ENCODE measurements at regions not wholly inside any gene's neighbourhood (a gene's known extent, or its start where the extent isn't known, plus 50 kb on each side); places are given as distances from the start of the nearest gene placed in this dataset.

- TF ChIP-seq NANOG (IDR thresholded peaks at IDR 0.05; ENCODE audit: borderline replicate concordance) = no peak
- TF ChIP-seq STAT1 (IDR thresholded peaks at IDR 0.05; ENCODE audit: unreplicated experiment) = no peak
- TF ChIP-seq CTCF (conservative IDR thresholded peaks at IDR 0.05; ENCODE audit: low read depth in 2 of 2) = no peak
Observed at GRCh38 chr11:116548256-116548655, 224.5 kb downstream of the BUD13 start (continued).

GRCh38 chr11:116547571-116547970 is 225.2 kb downstream of the BUD13 start:
- no peaks in the 10 kb centered on the region for H4K20me1 ChIP-seq (replicated peaks; ENCODE audit: insufficient read depth)
- no peak for TF ChIP-seq JUNB (IDR thresholded peaks at IDR 0.05; ENCODE audit: unreplicated experiment)
- no peak for TF ChIP-seq NANOG (IDR thresholded peaks at IDR 0.05; ENCODE audit: borderline replicate concordance)
- TF ChIP-seq STAT1 (IDR thresholded peaks at IDR 0.05; ENCODE audit: unreplicated experiment) = no peak
- 0 out of 4 replicates have a peak, but pooled peaks of 1 of the 2 experiments have one; percentile 7 for TF ChIP-seq CTCF (conservative IDR thresholded peaks at IDR 0.05; ENCODE audit: low read depth in 2 of 2)
- H3K36me3 ChIP-seq (ENCODE audit: insufficient read depth) = no peaks in the 10 kb centered on the region
- H3K36me3 Mint-ChIP-seq (ENCODE audit: low read depth) = no peaks in the 10 kb centered on the region
- H3K27ac Mint-ChIP-seq = no peak overlapping the region
- no peak for DNase-seq (ENCODE audit: low spot score)
- peaks cover 8% of the 10 kb centered on the region for H3K27me3 Mint-ChIP-seq (ENCODE audit: insufficient read depth, low read depth, poor library complexity)
- ATAC-seq = no peak
- H3K4me2 ChIP-seq = no peak overlapping the region
- no peak overlapping the region for H3K27ac ChIP-seq (ENCODE audit: low read depth)
- H3K9me2 ChIP-seq (ENCODE audit: insufficient read depth) = peaks cover 9% of the 10 kb centered on the region; the same call in 1 of the 2 replicates
- H3K79me2 ChIP-seq (replicated peaks; ENCODE audit: insufficient read depth) = no peaks in the 10 kb centered on the region
- H3K4me3 ChIP-seq = no peak overlapping the region
- no peaks in the 10 kb centered on the region for H3K4me1 ChIP-seq (ENCODE audit: insufficient read depth)
- peaks cover 7% of the 10 kb centered on the region; the same call in 2 of the 3 replicates for H3K9me3 Mint-ChIP-seq
- H2AFZ ChIP-seq = no peak overlapping the region
- H3K4me1 Mint-ChIP-seq = peaks cover 4% of the 10 kb centered on the region; the same call in 1 of the 3 replicates
- H3F3A ChIP-seq (replicated peaks; ENCODE audit: low read depth) = no peaks in the 10 kb centered on the region
- no peak overlapping the region for H3K4me3 Mint-ChIP-seq
- H3K27me3 ChIP-seq (ENCODE audit: insufficient read depth) = no peaks in the 10 kb centered on the region

- Mint-ChIP-seq H3K36me3 (ENCODE audit: low read depth) (no peaks in the 10 kb centered on the region), H3K4me3 (no peak overlapping the region), H3K27ac (no peak overlapping the region), H3K9me3 (peaks cover 7% of the 10 kb centered on the region; the same call in 2 of the 3 replicates), H3K4me1 (peaks cover 4% of the 10 kb centered on the region; the same call in 1 of the 3 replicates), H3K27me3 (ENCODE audit: insufficient read depth, low read depth, poor library complexity) (peaks cover 6% of the 10 kb centered on the region)
- peaks cover 9% of the 10 kb centered on the region; the same call in 1 of the 2 replicates for H3K9me2 ChIP-seq (ENCODE audit: insufficient read depth)
- no peak overlapping the region for H3K27ac ChIP-seq (ENCODE audit: low read depth)
- H3F3A ChIP-seq (replicated peaks; ENCODE audit: low read depth) = no peaks in the 10 kb centered on the region
- H3K36me3 ChIP-seq (ENCODE audit: insufficient read depth) = no peaks in the 10 kb centered on the region
- H3K4me1 ChIP-seq (ENCODE audit: insufficient read depth) = no peaks in the 10 kb centered on the region
- H3K4me3 ChIP-seq = no peak overlapping the region
- ATAC-seq (no peak), DNase-seq (ENCODE audit: low spot score) (no peak)
- H4K20me1 ChIP-seq (replicated peaks; ENCODE audit: insufficient read depth) = no peaks in the 10 kb centered on the region
- H3K4me2 ChIP-seq = no peak overlapping the region
- H2AFZ ChIP-seq = no peak overlapping the region
- no peaks in the 10 kb centered on the region for H3K27me3 ChIP-seq (ENCODE audit: insufficient read depth)
- H3K79me2 ChIP-seq (replicated peaks; ENCODE audit: insufficient read depth) = no peaks in the 10 kb centered on the region
- TF ChIP-seq CREB1 (CRISPR knock-in tag; IDR thresholded peaks at IDR 0.05; ENCODE audit: low read depth) (no peak), ETS1 (IDR thresholded peaks at IDR 0.05) (no peak), CTCF (conservative IDR thresholded peaks at IDR 0.05; ENCODE audit: low read depth in 2 of 2) (no peak), POLR2AphosphoS5 (IDR thresholded peaks at IDR 0.05; ENCODE audit: low read depth) (no peak), EZH2phosphoT487 (IDR thresholded peaks at IDR 0.05; ENCODE audit: unreplicated experiment) (no peak), NANOG (IDR thresholded peaks at IDR 0.05; ENCODE audit: borderline replicate concordance) (no peak)
Observed at GRCh38 chr11:116545912-116546311, 226.9 kb downstream of the BUD13 start.
